GM19238 (cell line): ENCODE measurements at regions not wholly inside any gene's neighbourhood (a gene's known extent, or its start where the extent isn't known, plus 50 kb on each side); places are given as distances from the start of the nearest gene placed in this dataset.

Experiments used
- DNase-seq: peaks from one replicate; pipeline ENCODE4 v3.0.0; 2011; ENCODE audit warnings: low spot score; ENCODE audit not compliant: insufficient read length

- no peak for DNase-seq
These were observed 226.2 kb upstream of the CRY1 start for GRCh38 chr12:107319533-107320032.

- no peak for DNase-seq
These were observed 226.9 kb upstream of the CRY1 start for GRCh38 chr12:107320033-107320928.

GRCh38 chr12:107320929-107321631 is 227.7 kb upstream of the CRY1 start:
- no peak for DNase-seq

- no peak for DNase-seq
These were observed 228.7 kb upstream of the CRY1 start for GRCh38 chr12:107322063-107322462.

GRCh38 chr12:107325075-107325608 is 231.8 kb upstream of the CRY1 start:
- DNase-seq: no peak

- no peak for DNase-seq
These were observed 232.9 kb upstream of the CRY1 start for GRCh38 chr12:107326237-107326636.

- DNase-seq: no peak
These were observed 234.4 kb upstream of the CRY1 start for GRCh38 chr12:107327651-107328182.

- DNase-seq: no peak
These were observed 235.2 kb upstream of the CRY1 start for GRCh38 chr12:107328442-107329133.

- DNase-seq: no peak
These were observed 236.4 kb upstream of the CRY1 start for GRCh38 chr12:107329569-107330324.

GRCh38 chr12:107330831-107331431 is 237.6 kb upstream of the CRY1 start:
- no peak for DNase-seq

GRCh38 chr12:107331471-107331870 is 238.1 kb upstream of the CRY1 start:
- DNase-seq: no peak

- no peak for DNase-seq
These were observed 238.6 kb upstream of the CRY1 start for GRCh38 chr12:107331912-107332311.

GRCh38 chr12:107332743-107333142 is 239.4 kb upstream of the CRY1 start:
- no peak for DNase-seq

- no peak for DNase-seq
These were observed 242.6 kb upstream of the CRY1 start for GRCh38 chr12:107335802-107336570.

GRCh38 chr12:107336695-107337094 is 243.3 kb upstream of the CRY1 start:
- no peak for DNase-seq

- no peak for DNase-seq
These were observed 244.2 kb upstream of the CRY1 start for GRCh38 chr12:107337346-107338095.

GRCh38 chr12:107339487-107339886 is 246.1 kb upstream of the CRY1 start:
- no peak for DNase-seq

- no peak for DNase-seq
These were observed 246.6 kb upstream of the CRY1 start for GRCh38 chr12:107339932-107340331.

- DNase-seq: no peak
These were observed 247.5 kb upstream of the CRY1 start for GRCh38 chr12:107340898-107341297.
